ENCODE measurements at regions not wholly inside any gene's neighbourhood (a gene's known extent, or its start where the extent isn't known, plus 50 kb on each side); places are given as distances from the start of the nearest gene placed in this dataset.

- no peaks in the 10 kb centered on the region for H3K27me3 ChIP-seq (ENCODE audit: control insufficient read depth, extremely low read depth, insufficient read depth, low read length)
- no peaks in the 10 kb centered on the region for H4K20me1 ChIP-seq (ENCODE audit: control insufficient read depth, extremely low read depth, insufficient read depth, low read length)
- FAIRE-seq (no peak), DNase-seq (ENCODE audit: low read depth, low spot score) (no peak)
- dilution Hi-C loops (cut with MboI; ENCODE audit: extremely low pct_ligation_motif_present, low sequenced_read_pairs): no loop called here
- no peaks in the 10 kb centered on the region for H3K9me1 ChIP-seq (ENCODE audit: control insufficient read depth, extremely low read depth, insufficient read depth, low read length)
- no peaks in the 10 kb centered on the region for H3K4me1 ChIP-seq (ENCODE audit: control insufficient read depth, extremely low read depth, insufficient read depth, low read length)
- H3K27ac ChIP-seq (ENCODE audit: control insufficient read depth, insufficient read depth, low read length): no peak overlapping the region
- H3K4me3 ChIP-seq (ENCODE audit: control insufficient read depth in 2 of 3, extremely low read depth in 1 of 3, insufficient read depth in 2 of 3, low read depth in 1 of 3, low read length in 3 of 3): no peak overlapping the region
- H3K36me3 ChIP-seq (ENCODE audit: control insufficient read depth in 2 of 2, extremely low read depth in 1 of 2, insufficient read depth in 2 of 2, low read length in 2 of 2): no peaks in the 10 kb centered on the region
- no peak overlapping the region for H3K4me2 ChIP-seq (ENCODE audit: control insufficient read depth, extremely low read depth, insufficient read depth, low read depth, low read length)
- no peaks in the 10 kb centered on the region for H3K79me2 ChIP-seq (ENCODE audit: control insufficient read depth, insufficient read depth, low read length)
- H3K9ac ChIP-seq (ENCODE audit: control insufficient read depth, extremely low read depth, insufficient read depth, low read length): no peak overlapping the region
- H3K9me3 ChIP-seq (ENCODE audit: control insufficient read depth, low read depth, low read length): no peaks in the 10 kb centered on the region
- TF ChIP-seq EZH2 (IDR thresholded peaks at IDR 0.05; ENCODE audit: low read length) (no peak), CTCF (optimal IDR thresholded peaks at IDR 0.05 in 1 of 3, IDR thresholded peaks at IDR 0.05 in 1 of 3, conservative IDR thresholded peaks at IDR 0.05 in 1 of 3; ENCODE audit: extremely low read depth in 1 of 3, insufficient read depth in 2 of 3, low read length in 3 of 3) (no peak)
- no peak overlapping the region for H2AFZ ChIP-seq (ENCODE audit: control insufficient read depth, low read length)
Measured at GRCh38 chr3:166433060-166433459, 595.8 kb upstream of the BCHE start.

GRCh38 chr3:166425900-166426611, 588.8 kb upstream of the BCHE start:
- FAIRE-seq (no peak), DNase-seq (ENCODE audit: low read depth, low spot score) (no peak)
- Histone ChIP-seq H3K9me1 (ENCODE audit: control insufficient read depth, extremely low read depth, insufficient read depth, low read length) (no peaks in the 10 kb centered on the region), H2AFZ (ENCODE audit: control insufficient read depth, low read length) (no peak overlapping the region), H3K79me2 (ENCODE audit: control insufficient read depth, insufficient read depth, low read length) (no peaks in the 10 kb centered on the region), H3K9ac (ENCODE audit: control insufficient read depth, extremely low read depth, insufficient read depth, low read length) (no peak overlapping the region), H3K4me3 (ENCODE audit: control insufficient read depth in 2 of 3, extremely low read depth in 1 of 3, insufficient read depth in 2 of 3, low read depth in 1 of 3, low read length in 3 of 3) (no peak overlapping the region), H3K27me3 (ENCODE audit: control insufficient read depth, extremely low read depth, insufficient read depth, low read length) (no peaks in the 10 kb centered on the region), H3K4me1 (ENCODE audit: control insufficient read depth, extremely low read depth, insufficient read depth, low read length) (no peaks in the 10 kb centered on the region), H3K9me3 (ENCODE audit: control insufficient read depth, low read depth, low read length) (no peaks in the 10 kb centered on the region), H3K27ac (ENCODE audit: control insufficient read depth, insufficient read depth, low read length) (no peak overlapping the region), H4K20me1 (ENCODE audit: control insufficient read depth, extremely low read depth, insufficient read depth, low read length) (no peaks in the 10 kb centered on the region), H3K36me3 (ENCODE audit: control insufficient read depth in 2 of 2, extremely low read depth in 1 of 2, insufficient read depth in 2 of 2, low read length in 2 of 2) (no peaks in the 10 kb centered on the region), H3K4me2 (ENCODE audit: control insufficient read depth, extremely low read depth, insufficient read depth, low read depth, low read length) (no peak overlapping the region)
- no peak for TF ChIP-seq EZH2 (IDR thresholded peaks at IDR 0.05; ENCODE audit: low read length)
- TF ChIP-seq CTCF (optimal IDR thresholded peaks at IDR 0.05 in 1 of 3, IDR thresholded peaks at IDR 0.05 in 1 of 3, conservative IDR thresholded peaks at IDR 0.05 in 1 of 3; ENCODE audit: extremely low read depth in 1 of 3, insufficient read depth in 2 of 3, low read length in 3 of 3): peak; percentile 9 to 29 (median 15)
- dilution Hi-C loops (cut with MboI; ENCODE audit: extremely low pct_ligation_motif_present, low sequenced_read_pairs): no loop called here

All from keratinocyte (primary cell).